GM23248 (cell line): ENCODE measurements at regions not wholly inside any gene's neighbourhood (a gene's known extent, or its start where the extent isn't known, plus 50 kb on each side); places are given as distances from the start of the nearest gene placed in this dataset.

Experiments
- EZH2 ChIP-seq: fragments of 200-600 bp; sonication (generic); IDR thresholded peaks from 2 replicates; pipeline ENCODE4 v1.6.1; 2018; ENCODE audit warnings: antibody characterized with exemption, mild to moderate bottlenecking; ENCODE audit not compliant: insufficient read depth, poor library complexity, severe bottlenecking
- EZH2phosphoT487 ChIP-seq: fragments of 200-600 bp; sonication (generic); IDR thresholded peaks from 2 replicates; pipeline ENCODE4 v1.6.1; 2018; ENCODE audit warnings: antibody characterized with exemption, moderate library complexity, mild to moderate bottlenecking, low read depth; ENCODE audit not compliant: insufficient read depth

- TF ChIP-seq EZH2 (no peak), EZH2phosphoT487 (no peak)
These were observed 462.5 kb upstream of the HS6ST1 start for GRCh38 chr2:128781166-128781565.
